ENCODE measurements at regions not wholly inside any gene's neighbourhood (a gene's known extent, or its start where the extent isn't known, plus 50 kb on each side); places are given as distances from the start of the nearest gene placed in this dataset.

- TF ChIP-seq, protein P1, sequence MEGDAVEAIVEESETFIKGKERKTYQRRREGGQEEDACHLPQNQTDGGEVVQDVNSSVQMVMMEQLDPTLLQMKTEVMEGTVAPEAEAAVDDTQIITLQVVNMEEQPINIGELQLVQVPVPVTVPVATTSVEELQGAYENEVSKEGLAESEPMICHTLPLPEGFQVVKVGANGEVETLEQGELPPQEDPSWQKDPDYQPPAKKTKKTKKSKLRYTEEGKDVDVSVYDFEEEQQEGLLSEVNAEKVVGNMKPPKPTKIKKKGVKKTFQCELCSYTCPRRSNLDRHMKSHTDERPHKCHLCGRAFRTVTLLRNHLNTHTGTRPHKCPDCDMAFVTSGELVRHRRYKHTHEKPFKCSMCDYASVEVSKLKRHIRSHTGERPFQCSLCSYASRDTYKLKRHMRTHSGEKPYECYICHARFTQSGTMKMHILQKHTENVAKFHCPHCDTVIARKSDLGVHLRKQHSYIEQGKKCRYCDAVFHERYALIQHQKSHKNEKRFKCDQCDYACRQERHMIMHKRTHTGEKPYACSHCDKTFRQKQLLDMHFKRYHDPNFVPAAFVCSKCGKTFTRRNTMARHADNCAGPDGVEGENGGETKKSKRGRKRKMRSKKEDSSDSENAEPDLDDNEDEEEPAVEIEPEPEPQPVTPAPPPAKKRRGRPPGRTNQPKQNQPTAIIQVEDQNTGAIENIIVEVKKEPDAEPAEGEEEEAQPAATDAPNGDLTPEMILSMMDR (conservative IDR thresholded peaks at IDR 0.05; ENCODE audit: control insufficient read depth, insufficient read depth, low read depth, low read length) = no peak
- no peak overlapping the region for H3K4me3 ChIP-seq (ENCODE audit: control insufficient read depth, low read depth, low read length)
- DNase-seq (ENCODE audit: low read depth) = no peak
These were observed 637.4 kb downstream of the ZNF674 start for GRCh38 chrX:45907786-45908185.

DNA sequence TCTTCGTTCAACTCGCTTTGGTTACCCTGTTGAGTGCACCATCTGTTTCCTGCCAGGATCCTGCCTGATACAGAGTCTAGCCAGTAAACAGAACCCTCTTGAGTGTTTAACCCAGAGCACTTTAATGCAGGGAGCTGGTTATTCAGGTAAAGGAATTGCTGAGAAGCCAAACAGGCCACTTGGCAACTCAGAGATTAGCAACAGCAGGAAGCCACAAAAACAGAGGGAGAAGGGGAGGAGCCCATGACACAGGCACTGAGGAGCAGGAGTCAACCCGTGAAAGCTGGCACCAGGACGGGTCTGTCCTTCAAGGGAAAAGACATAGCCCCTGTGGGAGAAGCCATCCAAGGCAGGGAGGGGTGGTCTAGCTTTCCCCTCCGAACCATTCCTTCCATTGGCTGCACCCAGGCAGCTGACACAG lies 641.4 kb downstream of the ZNF674 start:
- H3K4me3 ChIP-seq (ENCODE audit: control insufficient read depth, low read depth, low read length) = no peak overlapping the region
- DNase-seq (ENCODE audit: low read depth) = no peak
- TF ChIP-seq, protein P1 (conservative IDR thresholded peaks at IDR 0.05; ENCODE audit: control insufficient read depth, insufficient read depth, low read depth, low read length) = no peak

DNA sequence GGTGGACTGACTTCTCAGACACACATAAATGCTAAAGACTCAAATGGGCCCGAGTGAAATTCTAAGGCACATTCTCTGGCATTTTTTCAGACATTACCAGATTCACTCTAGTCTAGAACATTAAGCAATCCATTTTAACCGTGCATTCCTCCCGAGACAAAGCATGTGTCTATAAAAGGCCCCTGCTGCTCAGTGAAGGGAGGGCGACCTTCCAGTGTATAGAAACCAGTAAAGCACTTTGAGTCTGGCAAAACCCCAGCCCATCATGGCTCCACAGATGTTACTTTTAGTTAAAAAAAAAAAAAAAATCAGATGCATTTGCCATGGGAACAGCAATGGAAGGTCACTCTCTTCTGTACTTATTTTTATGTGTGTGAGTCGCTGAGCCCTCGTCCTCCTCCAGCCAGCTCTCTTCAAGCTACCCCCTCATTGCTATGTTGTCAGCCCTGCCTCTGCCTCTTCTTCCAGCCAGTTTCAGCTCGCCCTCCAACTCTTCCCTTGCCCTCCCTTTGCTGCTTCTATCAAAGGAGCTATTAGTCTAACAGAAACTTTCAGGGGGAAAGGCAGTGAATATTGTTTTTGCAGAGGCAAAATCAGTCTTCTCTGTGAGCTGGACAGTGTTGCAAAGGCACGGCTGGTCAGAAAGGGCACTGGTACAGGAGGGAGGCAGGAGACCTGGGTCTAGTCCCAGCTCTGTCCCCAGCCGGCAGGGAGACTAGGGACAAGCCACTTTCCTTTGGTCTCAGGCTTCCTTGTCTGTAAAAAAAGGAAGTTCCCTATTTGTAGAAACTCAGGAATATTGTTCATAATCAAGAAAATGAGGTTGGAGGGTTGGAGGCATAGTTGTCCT lies 644.2 kb downstream of the ZNF674 start:
- TF ChIP-seq, protein P1 (conservative IDR thresholded peaks at IDR 0.05; ENCODE audit: control insufficient read depth, insufficient read depth, low read depth, low read length) = no peak
- peak; percentile 37 for DNase-seq (ENCODE audit: low read depth)
- H3K4me3 ChIP-seq (ENCODE audit: control insufficient read depth, low read depth, low read length) = no peak overlapping the region

GRCh38 chrX:45894864-45895645 lies 650.2 kb downstream of the ZNF674 start:
- TF ChIP-seq, protein P1 (conservative IDR thresholded peaks at IDR 0.05; ENCODE audit: control insufficient read depth, insufficient read depth, low read depth, low read length) = no peak
- no peak overlapping the region for H3K4me3 ChIP-seq (ENCODE audit: control insufficient read depth, low read depth, low read length)
- DNase-seq (ENCODE audit: low read depth) = no peak

DNA sequence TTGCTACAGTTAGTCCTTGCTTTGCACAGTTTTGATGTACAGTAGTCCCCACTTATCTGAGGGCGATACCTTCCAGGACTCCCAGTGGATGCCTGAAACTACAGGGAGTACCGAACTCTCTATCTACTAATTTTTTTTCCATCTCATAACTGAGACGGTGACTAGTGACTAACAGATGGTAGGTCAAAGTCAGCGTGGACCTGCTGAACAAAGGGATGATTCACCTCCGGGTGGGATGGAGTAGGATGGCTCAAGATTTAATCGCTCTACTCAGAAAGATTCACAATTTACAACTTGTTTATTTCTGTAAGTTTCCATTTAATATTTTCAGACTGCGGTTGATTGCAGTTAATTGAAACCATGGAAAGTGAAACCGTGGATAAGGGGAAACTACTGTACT lies 655.8 kb downstream of the ZNF674 start:
- peak; percentile 68 for DNase-seq (ENCODE audit: low read depth)

GRCh38 chrX:45888518-45888917 lies 656.7 kb downstream of the ZNF674 start:
- TF ChIP-seq, protein P1 (conservative IDR thresholded peaks at IDR 0.05; ENCODE audit: control insufficient read depth, insufficient read depth, low read depth, low read length) = no peak
- H3K4me3 ChIP-seq (ENCODE audit: control insufficient read depth, low read depth, low read length) = no peak overlapping the region
- DNase-seq (ENCODE audit: low read depth) = peak; percentile 8

More for the DNA sequence above, 655.8 kb downstream of the ZNF674 start:
- TF ChIP-seq, protein P1 (conservative IDR thresholded peaks at IDR 0.05; ENCODE audit: control insufficient read depth, insufficient read depth, low read depth, low read length) = no peak
- no peak overlapping the region for H3K4me3 ChIP-seq (ENCODE audit: control insufficient read depth, low read depth, low read length)
